Endothelial cell of umbilical vein (primary cell): ENCODE measurements at regions not wholly inside any gene's neighbourhood (a gene's known extent, or its start where the extent isn't known, plus 50 kb on each side); places are given as distances from the start of the nearest gene placed in this dataset.

Experiments used
- BruUV-seq: library from RNA; stranded (reverse); fragments of 400-500 nt; replicated peaks from 2 replicates; lab custom pipeline; 2021; lab: Mats Ljungman, UMichigan
- CTCF ChIA-PET: fragments of 300-600, 350-600 bp; sonication (Branson Sonifier 250); formaldehyde crosslinking; loops from one replicate; lab custom pipeline; 2021; ENCODE audit warnings: antibody characterized with exemption, inconsistent platforms; lab: Charles Lee
- POLR2A ChIA-PET: fragments of 300-600, 350-600 bp; sonication (Branson Sonifier 250); formaldehyde crosslinking; loops from one replicate; lab custom pipeline; 2021; ENCODE audit warnings: antibody characterized with exemption, inconsistent platforms; lab: Charles Lee
- DNase-seq: peaks from one replicate; pipeline ENCODE4 v3.0.0-alpha.2; 2011; ENCODE audit warnings: low read depth, low spot score
- FAIRE-seq: peaks from 2 replicates; lab custom pipeline; 2011; peaks lifted over from hg19 to GRCh38; lab: Jason Lieb, UNC
- H2AFZ ChIP-seq: 2 replicates; pipeline ENCODE4 v1.6.0; 2012; ENCODE audit warnings: low read depth, low read length, control low read depth, inconsistent platforms
- H3K27ac ChIP-seq: 2 replicates; pipeline ENCODE4 v1.5.1; 2011; ENCODE audit warnings: low read depth, mild to moderate bottlenecking, control low read depth, low read length, moderate library complexity; ENCODE audit not compliant: insufficient read depth
- H3K27me3 ChIP-seq, 2 experiments: 2 replicates each; pipeline versions ENCODE4 v1.6.0 to v1.6.1; 2011; ENCODE audit warnings: low read length in 2 of 2, mixed read lengths in 1 of 2; ENCODE audit not compliant: control insufficient read depth in 2 of 2, insufficient read depth in 2 of 2
- H3K36me3 ChIP-seq, 2 experiments: 2 replicates in 1 of 2; 3 replicates in 1 of 2; pipeline ENCODE4 v1.5.1; 2011; ENCODE audit warnings: low read length in 2 of 2, mild to moderate bottlenecking in 1 of 2, moderate library complexity in 1 of 2; ENCODE audit not compliant: control insufficient read depth in 2 of 2, insufficient read depth in 2 of 2; ENCODE audit errors: extremely low read depth in 1 of 2
- H3K4me1 ChIP-seq: 3 replicates; pipeline ENCODE4 v1.5.1; 2011; ENCODE audit warnings: mild to moderate bottlenecking, low read length; ENCODE audit not compliant: control insufficient read depth, insufficient read depth; ENCODE audit errors: extremely low read depth
- H3K4me2 ChIP-seq: 2 replicates; pipeline ENCODE4 v1.6.1; 2011; ENCODE audit warnings: low read length, control low read depth, mixed read lengths; ENCODE audit not compliant: insufficient read depth
- H3K4me3 ChIP-seq, 3 experiments: fragments of 200-600 bp in 1 of 3; sonication (generic), shearing (Covaris generic) in 1 of 3; replicated peaks in 1 of 3; 2 replicates each; pipeline ENCODE4 v1.5.1; 2011 to 2016; ENCODE audit warnings: control low read depth in 3 of 3, low read length in 3 of 3, mild to moderate bottlenecking in 2 of 3, inconsistent platforms in 1 of 3, low read depth in 1 of 3, moderate library complexity in 1 of 3; ENCODE audit not compliant: insufficient read depth in 1 of 3
- H3K79me2 ChIP-seq: 2 replicates; pipeline ENCODE4 v1.6.0; 2012; ENCODE audit warnings: low read length, inconsistent platforms; ENCODE audit not compliant: control insufficient read depth, insufficient read depth
- H3K9ac ChIP-seq: replicated peaks from 2 replicates; pipeline ENCODE3; 2011; ENCODE audit warnings: low read length, control low read depth; ENCODE audit not compliant: insufficient read depth; ENCODE audit errors: extremely low read depth
- H3K9me1 ChIP-seq: replicated peaks from 3 replicates; pipeline ENCODE4 v1.6.0; 2011; ENCODE audit warnings: mild to moderate bottlenecking, low read length; ENCODE audit not compliant: control insufficient read depth, insufficient read depth; ENCODE audit errors: extremely low read depth
- H3K9me3 ChIP-seq: replicated peaks from 2 replicates; pipeline ENCODE4 v1.5.1; 2012; ENCODE audit warnings: low read length, inconsistent platforms; ENCODE audit not compliant: control insufficient read depth, insufficient read depth
- H4K20me1 ChIP-seq: replicated peaks from 2 replicates; pipeline ENCODE3; 2011; ENCODE audit warnings: mild to moderate bottlenecking, low read length; ENCODE audit not compliant: control insufficient read depth, insufficient read depth; ENCODE audit errors: extremely low read depth
- EZH2 ChIP-seq: IDR thresholded peaks from 2 replicates; pipeline ENCODE4 v1.6.1; 2012; ENCODE audit warnings: borderline replicate concordance, low read depth, mild to moderate bottlenecking, moderate library complexity, low read length, inconsistent platforms; ENCODE audit not compliant: severe bottlenecking
- JUN ChIP-seq: IDR thresholded peaks from 2 replicates; pipeline ENCODE4 v1.6.1; 2011; ENCODE audit warnings: borderline replicate concordance, low read depth; ENCODE audit not compliant: insufficient read length, insufficient read depth
- POLR2AphosphoS5 ChIP-seq: IDR thresholded peaks from 2 replicates; pipeline ENCODE4 v1.6.1; 2012; ENCODE audit warnings: low read depth, mild to moderate bottlenecking, control low read depth, low read length, moderate library complexity; ENCODE audit not compliant: insufficient read depth
- dilution Hi-C: fragments of 300-500 bp; cut with MboI; formaldehyde crosslinking; loops from one replicate; pipeline ENCODE4 v1.15.0; 2019; ENCODE audit warnings: low sequenced_read_pairs; ENCODE audit not compliant: extremely low pct_ligation_motif_present
- intact Hi-C: fragments of 100-400 bp; cut with micrococcal nuclease; formaldehyde crosslinking; loops from one replicate; pipeline ENCODE4 v1.10.0; 2022
- TF ChIP-seq, protein P1 (sequence below), 2 donors: IDR thresholded peaks; 1 replicate in 1 of 2; 2 replicates in 1 of 2; pipeline ENCODE4 v1.5.1; 2011; ENCODE audit warnings: low read length in 2 of 2, mild to moderate bottlenecking in 2 of 2, moderate library complexity in 2 of 2, control low read depth in 1 of 2, inconsistent platforms in 1 of 2, low read depth in 1 of 2; ENCODE audit not compliant: insufficient read depth in 1 of 2; ENCODE audit errors: extremely low read depth in 1 of 2
- TF ChIP-seq, protein P2 (sequence below): IDR thresholded peaks from 2 replicates; pipeline ENCODE4 v1.6.1; 2011; ENCODE audit not compliant: insufficient read depth, insufficient read length

DNA sequence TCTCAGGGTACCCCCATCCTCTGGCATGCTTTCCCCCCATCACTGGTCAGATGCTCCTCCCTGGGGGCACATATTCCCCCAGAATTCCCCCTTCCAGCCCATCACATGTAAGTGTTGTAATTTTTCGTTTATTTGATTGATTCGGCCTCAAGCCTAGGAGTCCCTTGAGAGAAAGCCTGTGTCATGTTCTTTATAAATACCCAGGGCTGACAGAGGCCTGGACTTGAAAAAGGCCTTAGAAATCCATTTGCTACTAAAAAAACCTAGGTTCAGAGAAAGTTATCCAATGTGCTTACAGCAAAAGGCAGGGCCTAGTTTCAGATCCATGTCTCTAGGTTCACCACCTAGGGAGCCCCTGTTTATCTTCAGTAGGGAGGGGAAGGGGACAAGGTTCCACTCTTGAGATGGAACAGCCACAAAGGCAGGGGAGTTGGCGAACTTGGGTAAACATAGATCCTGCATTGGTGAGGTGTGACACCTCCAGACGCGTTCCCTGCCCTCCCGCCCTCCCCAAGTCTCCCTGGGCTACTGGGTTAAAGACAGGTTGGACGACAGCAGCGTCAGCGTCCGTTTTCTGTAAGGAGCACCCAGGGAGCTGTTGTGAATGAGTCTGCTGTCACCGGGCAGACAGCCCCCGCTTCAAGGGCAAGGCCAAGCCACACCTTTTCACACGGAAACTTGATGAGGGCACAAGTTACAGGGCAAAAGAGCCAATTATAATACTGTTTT lies 147.8 kb downstream of the EN1 start:
- BruUV-seq: no TSS peak
- Histone ChIP-seq H2AFZ (no peak overlapping the region), H3K4me2 (no peak overlapping the region), H3K36me3 (no peaks in the 10 kb centered on the region), H3K79me2 (no peaks in the 10 kb centered on the region), H3K9me3 (peaks cover 2% of the 10 kb centered on the region), H3K9me1 (no peaks in the 10 kb centered on the region), H3K27ac (no peak overlapping the region), H3K4me3 (no peak overlapping the region), H3K27me3 (no peaks in the 10 kb centered on the region), H4K20me1 (no peaks in the 10 kb centered on the region), H3K9ac (no peak overlapping the region), H3K4me1 (no peaks in the 10 kb centered on the region)
- FAIRE-seq (no peak), DNase-seq (no peak)
- ChIA-PET POLR2A (no interaction called here), CTCF (no interaction called here)
- intact Hi-C loops (no loop called here), dilution Hi-C loops (no loop called here)
- TF ChIP-seq JUN (no peak), EZH2 (no peak), POLR2AphosphoS5 (no peak)
- TF ChIP-seq, protein P1, sequence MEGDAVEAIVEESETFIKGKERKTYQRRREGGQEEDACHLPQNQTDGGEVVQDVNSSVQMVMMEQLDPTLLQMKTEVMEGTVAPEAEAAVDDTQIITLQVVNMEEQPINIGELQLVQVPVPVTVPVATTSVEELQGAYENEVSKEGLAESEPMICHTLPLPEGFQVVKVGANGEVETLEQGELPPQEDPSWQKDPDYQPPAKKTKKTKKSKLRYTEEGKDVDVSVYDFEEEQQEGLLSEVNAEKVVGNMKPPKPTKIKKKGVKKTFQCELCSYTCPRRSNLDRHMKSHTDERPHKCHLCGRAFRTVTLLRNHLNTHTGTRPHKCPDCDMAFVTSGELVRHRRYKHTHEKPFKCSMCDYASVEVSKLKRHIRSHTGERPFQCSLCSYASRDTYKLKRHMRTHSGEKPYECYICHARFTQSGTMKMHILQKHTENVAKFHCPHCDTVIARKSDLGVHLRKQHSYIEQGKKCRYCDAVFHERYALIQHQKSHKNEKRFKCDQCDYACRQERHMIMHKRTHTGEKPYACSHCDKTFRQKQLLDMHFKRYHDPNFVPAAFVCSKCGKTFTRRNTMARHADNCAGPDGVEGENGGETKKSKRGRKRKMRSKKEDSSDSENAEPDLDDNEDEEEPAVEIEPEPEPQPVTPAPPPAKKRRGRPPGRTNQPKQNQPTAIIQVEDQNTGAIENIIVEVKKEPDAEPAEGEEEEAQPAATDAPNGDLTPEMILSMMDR (IDR thresholded peaks at IDR 0.05; ENCODE audit: extremely low read depth in 1 of 2, insufficient read depth in 1 of 2, low read depth in 1 of 2, low read length in 2 of 2): no peak
- TF ChIP-seq, protein P2, sequence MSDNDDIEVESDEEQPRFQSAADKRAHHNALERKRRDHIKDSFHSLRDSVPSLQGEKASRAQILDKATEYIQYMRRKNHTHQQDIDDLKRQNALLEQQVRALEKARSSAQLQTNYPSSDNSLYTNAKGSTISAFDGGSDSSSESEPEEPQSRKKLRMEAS: no peak
